ENCODE measurements at regions not wholly inside any gene's neighbourhood (a gene's known extent, or its start where the extent isn't known, plus 50 kb on each side); places are given as distances from the start of the nearest gene placed in this dataset.

GRCh38 chr11:32333320-32333991 is 101.9 kb downstream of the WT1 start:
- no peak for TF ChIP-seq ATF2 (tag by site-specific recombination; IDR thresholded peaks at IDR 0.05; ENCODE audit: low read depth)
- TF ChIP-seq ZNF362 (tag by site-specific recombination; IDR thresholded peaks at IDR 0.05) = no peak

All from HEK293 (cell line).